ENCODE measurements at regions not wholly inside any gene's neighbourhood (a gene's known extent, or its start where the extent isn't known, plus 50 kb on each side); places are given as distances from the start of the nearest gene placed in this dataset.

GRCh38 chr2:11009176-11009575, 97.4 kb downstream of the KCNF1 start:
- TF ChIP-seq CTCF (IDR thresholded peaks at IDR 0.05; ENCODE audit: borderline replicate concordance) = no peak
- peaks cover 22% of the 10 kb centered on the region for H3K9me3 ChIP-seq (replicated peaks)
- H3K27me3 ChIP-seq (ENCODE audit: low read depth) = peaks cover 25% of the 10 kb centered on the region
- no peak overlapping the region for H3K4me3 ChIP-seq
- H3K36me3 ChIP-seq = no peaks in the 10 kb centered on the region
- no peak overlapping the region for H3K27ac ChIP-seq (replicated peaks)
- no peak for DNase-seq
- no peaks in the 10 kb centered on the region for H3K4me1 ChIP-seq
- intact Hi-C loops (cut with micrococcal nuclease) = no loop called here

GRCh38 chr2:11009891-11010290, 98.2 kb downstream of the KCNF1 start:
- TF ChIP-seq CTCF (IDR thresholded peaks at IDR 0.05; ENCODE audit: borderline replicate concordance) = no peak
- Histone ChIP-seq H3K36me3 (no peaks in the 10 kb centered on the region), H3K4me1 (no peaks in the 10 kb centered on the region), H3K4me3 (no peak overlapping the region), H3K27ac (replicated peaks) (no peak overlapping the region), H3K9me3 (replicated peaks) (peaks cover 22% of the 10 kb centered on the region), H3K27me3 (ENCODE audit: low read depth) (peaks cover 23% of the 10 kb centered on the region)
- no peak for DNase-seq
- intact Hi-C loops (cut with micrococcal nuclease) = no loop called here

- Histone ChIP-seq H3K4me3 (no peak overlapping the region), H3K36me3 (no peaks in the 10 kb centered on the region), H3K9me3 (replicated peaks) (peaks cover 22% of the 10 kb centered on the region), H3K27me3 (ENCODE audit: low read depth) (peaks cover 17% of the 10 kb centered on the region), H3K27ac (replicated peaks) (no peak overlapping the region), H3K4me1 (no peaks in the 10 kb centered on the region)
- intact Hi-C loops (cut with micrococcal nuclease) = no loop called here
- no peak for DNase-seq
- TF ChIP-seq CTCF (IDR thresholded peaks at IDR 0.05; ENCODE audit: borderline replicate concordance) = no peak
Measured at GRCh38 chr2:11011359-11011758, 99.6 kb downstream of the KCNF1 start.

GRCh38 chr2:11012131-11012693, 100.5 kb downstream of the KCNF1 start:
- Histone ChIP-seq H3K4me1 (no peaks in the 10 kb centered on the region), H3K4me3 (no peak overlapping the region), H3K9me3 (replicated peaks) (peaks cover 22% of the 10 kb centered on the region), H3K27me3 (ENCODE audit: low read depth) (peaks cover 23% of the 10 kb centered on the region), H3K27ac (replicated peaks) (no peak overlapping the region), H3K36me3 (no peaks in the 10 kb centered on the region)
- TF ChIP-seq CTCF (IDR thresholded peaks at IDR 0.05; ENCODE audit: borderline replicate concordance) = no peak
- intact Hi-C loops (cut with micrococcal nuclease) = no loop called here
- DNase-seq = no peak

GRCh38 chr2:11013196-11013595, 101.5 kb downstream of the KCNF1 start:
- no peak for TF ChIP-seq CTCF (IDR thresholded peaks at IDR 0.05; ENCODE audit: borderline replicate concordance)
- peaks cover 33% of the 10 kb centered on the region for H3K27me3 ChIP-seq (ENCODE audit: low read depth)
- H3K4me3 ChIP-seq = no peak overlapping the region
- intact Hi-C loops (cut with micrococcal nuclease) = no loop called here
- H3K9me3 ChIP-seq (replicated peaks) = peaks cover 22% of the 10 kb centered on the region
- H3K4me1 ChIP-seq = no peaks in the 10 kb centered on the region
- H3K27ac ChIP-seq (replicated peaks) = no peak overlapping the region
- no peak for DNase-seq
- no peaks in the 10 kb centered on the region for H3K36me3 ChIP-seq
